MM.1S (cell line): ENCODE measurements at regions not wholly inside any gene's neighbourhood (a gene's known extent, or its start where the extent isn't known, plus 50 kb on each side); places are given as distances from the start of the nearest gene placed in this dataset.

ENCODE experiments used
- DNase-seq: peaks from one replicate; pipeline ENCODE4 v3.0.0-alpha.2; 2015
- H2AFZ ChIP-seq: fragments of 300-600 bp; sonication (generic); 2 replicates; pipeline ENCODE4 v1.6.0; 2016; ENCODE audit warnings: antibody characterized with exemption, low read length
- H3F3A ChIP-seq: fragments of 300-600 bp; sonication (generic); 2 replicates; pipeline ENCODE4 v1.6.1; 2016; ENCODE audit warnings: mild to moderate bottlenecking, antibody characterized with exemption, low read length, moderate library complexity, mixed read lengths; ENCODE audit not compliant: insufficient read depth
- H3K27ac ChIP-seq: fragments of 300-600 bp; sonication (generic); 2 replicates; pipeline ENCODE4 v1.5.1; 2016; ENCODE audit warnings: mild to moderate bottlenecking, low read length
- H3K27me3 ChIP-seq: fragments of 300-600 bp; sonication (generic); replicated peaks from 2 replicates; pipeline ENCODE4 v1.6.0; 2016; ENCODE audit warnings: low read length; ENCODE audit not compliant: insufficient read depth
- H3K36me3 ChIP-seq: fragments of 300-600 bp; sonication (generic); replicated peaks from 2 replicates; pipeline ENCODE4 v1.6.1; 2016; ENCODE audit warnings: mild to moderate bottlenecking, low read length, mixed read lengths; ENCODE audit not compliant: insufficient read depth
- H3K4me1 ChIP-seq: fragments of 300-600 bp; sonication (generic); 2 replicates; pipeline ENCODE4 v1.6.1; 2016; ENCODE audit warnings: low read length, mixed read lengths
- H3K4me2 ChIP-seq: fragments of 300-600 bp; sonication (generic); 2 replicates; pipeline ENCODE4 v1.6.0; 2016; ENCODE audit warnings: low read depth, low read length
- H3K4me3 ChIP-seq: fragments of 300-600 bp; sonication (generic); 2 replicates; pipeline ENCODE4 v1.5.1; 2016; ENCODE audit warnings: low read length, mixed read lengths
- H3K79me2 ChIP-seq: fragments of 300-600 bp; sonication (generic); 2 replicates; pipeline ENCODE4 v1.6.1; 2016; ENCODE audit warnings: mixed run types, low read length, mixed read lengths
- H3K9ac ChIP-seq: fragments of 300-600 bp; sonication (generic); 2 replicates; pipeline ENCODE4 v1.6.1; 2016; ENCODE audit warnings: low read length, mixed read lengths
- H3K9me2 ChIP-seq: fragments of 300-600 bp; sonication (generic); replicated peaks from 2 replicates; pipeline ENCODE4 v1.6.1; 2016; ENCODE audit warnings: mild to moderate bottlenecking, low read length, mixed read lengths; ENCODE audit not compliant: insufficient read depth
- H3K9me3 ChIP-seq: fragments of 300-600 bp; sonication (generic); replicated peaks from 2 replicates; pipeline ENCODE4 v1.6.1; 2016; ENCODE audit warnings: mild to moderate bottlenecking, low read length, mixed read lengths; ENCODE audit not compliant: insufficient read depth
- H4K20me1 ChIP-seq: fragments of 300-600 bp; sonication (generic); 2 replicates; pipeline ENCODE4 v1.6.1; 2016; ENCODE audit warnings: mild to moderate bottlenecking, low read length, moderate library complexity, mixed read lengths; ENCODE audit not compliant: insufficient read depth
- CTCF ChIP-seq: fragments of 300-600 bp; sonication (generic); IDR thresholded peaks from 2 replicates; pipeline ENCODE4 v1.5.1; 2016; ENCODE audit warnings: antibody characterized with exemption, low read length, mixed read lengths
- EZH2 ChIP-seq: fragments of 300-600 bp; sonication (generic); optimal IDR thresholded peaks from 2 replicates; pipeline ENCODE3; 2017; ENCODE audit warnings: low read depth, mild to moderate bottlenecking, antibody characterized with exemption, low read length, mixed read lengths
- EZH2phosphoT487 ChIP-seq: fragments of 300-600 bp; sonication (generic); IDR thresholded peaks from 2 replicates; pipeline ENCODE4 v1.6.1; 2018; ENCODE audit warnings: antibody characterized with exemption, low read length

GRCh38 chr5:175385691-175386362, 58.2 kb downstream of the DRD1 start:
- H3F3A ChIP-seq: no peaks in the 10 kb centered on the region
- H2AFZ ChIP-seq: no peak overlapping the region
- H3K27ac ChIP-seq: no peak overlapping the region
- no peaks in the 10 kb centered on the region for H3K79me2 ChIP-seq
- H3K27me3 ChIP-seq: no peaks in the 10 kb centered on the region
- no peak overlapping the region for H3K4me3 ChIP-seq
- H3K4me1 ChIP-seq: no peaks in the 10 kb centered on the region
- DNase-seq: no peak
- H3K36me3 ChIP-seq: no peaks in the 10 kb centered on the region
- H3K9me3 ChIP-seq: no peaks in the 10 kb centered on the region
- H3K9ac ChIP-seq: no peak overlapping the region
- H3K4me2 ChIP-seq: no peak overlapping the region
- no peak for TF ChIP-seq CTCF
- no peak for TF ChIP-seq EZH2
- no peak for TF ChIP-seq EZH2phosphoT487
- H4K20me1 ChIP-seq: no peaks in the 10 kb centered on the region
- H3K9me2 ChIP-seq: no peaks in the 10 kb centered on the region

DNA sequence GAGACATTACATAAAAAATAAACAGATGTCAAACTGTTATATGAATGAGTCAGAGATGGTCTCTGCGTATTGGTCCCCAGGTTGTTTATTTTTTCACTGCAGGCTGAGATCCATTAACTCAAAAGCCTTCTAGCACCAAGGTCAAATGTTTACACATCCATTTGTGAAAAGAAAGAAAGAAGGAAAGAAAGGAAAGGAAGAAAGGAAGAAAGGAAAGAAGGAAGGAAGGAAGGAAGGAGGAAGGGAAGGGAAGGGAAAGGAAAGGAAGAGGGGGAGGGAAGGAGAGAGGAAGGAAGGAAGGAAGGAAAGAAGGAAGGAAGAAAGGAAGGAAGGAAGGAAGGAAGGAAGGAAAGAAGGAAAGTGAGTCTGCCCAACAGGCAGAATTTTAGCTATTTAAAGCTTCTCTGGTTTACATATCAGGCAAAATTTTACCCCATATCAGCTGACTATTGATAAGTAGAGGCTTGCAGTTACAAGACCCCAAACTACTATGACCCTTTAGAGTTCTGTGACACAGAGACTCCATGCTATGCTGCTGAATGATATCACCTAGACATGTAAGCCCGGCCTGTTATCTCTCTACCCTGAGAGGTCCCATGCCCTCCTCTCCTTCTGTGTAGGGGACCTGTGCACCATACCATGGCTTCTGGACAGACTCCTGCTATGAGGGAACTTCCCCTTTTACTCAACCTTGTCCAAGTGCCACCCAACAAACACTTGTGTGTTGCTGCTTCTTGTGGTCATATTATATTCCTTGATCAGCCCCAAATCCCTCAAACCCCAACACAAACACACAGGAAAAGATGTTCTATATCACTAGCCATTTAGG, 59.0 kb downstream of the DRD1 start:
- H3K36me3 ChIP-seq: no peaks in the 10 kb centered on the region
- H3K4me3 ChIP-seq: no peak overlapping the region
- H3K9me2 ChIP-seq: no peaks in the 10 kb centered on the region

GRCh38 chr5:175383350-175383749, 60.6 kb downstream of the DRD1 start:
- Histone ChIP-seq H2AFZ (no peak overlapping the region), H3K9ac (no peak overlapping the region), H3K4me2 (no peak overlapping the region), H4K20me1 (no peaks in the 10 kb centered on the region), H3K9me3 (no peaks in the 10 kb centered on the region), H3F3A (no peaks in the 10 kb centered on the region), H3K9me2 (no peaks in the 10 kb centered on the region), H3K79me2 (no peaks in the 10 kb centered on the region), H3K27me3 (no peaks in the 10 kb centered on the region), H3K4me3 (no peak overlapping the region), H3K4me1 (no peaks in the 10 kb centered on the region), H3K27ac (no peak overlapping the region), H3K36me3 (no peaks in the 10 kb centered on the region)
- TF ChIP-seq CTCF: no peak
- TF ChIP-seq EZH2phosphoT487: no peak
- TF ChIP-seq EZH2: no peak
- no peak for DNase-seq

More for the DNA sequence above, 59.0 kb downstream of the DRD1 start:
- H3K27ac ChIP-seq: no peak overlapping the region
- H3K4me1 ChIP-seq: no peaks in the 10 kb centered on the region
- TF ChIP-seq CTCF: no peak
- TF ChIP-seq EZH2phosphoT487: no peak
- TF ChIP-seq EZH2: no peak
- H2AFZ ChIP-seq: no peak overlapping the region
- no peaks in the 10 kb centered on the region for H4K20me1 ChIP-seq
- H3F3A ChIP-seq: no peaks in the 10 kb centered on the region
- no peaks in the 10 kb centered on the region for H3K27me3 ChIP-seq
- H3K9me3 ChIP-seq: no peaks in the 10 kb centered on the region
- H3K4me2 ChIP-seq: no peak overlapping the region
- DNase-seq: no peak
- no peaks in the 10 kb centered on the region for H3K79me2 ChIP-seq
- H3K9ac ChIP-seq: no peak overlapping the region
